ENCODE measurements at regions not wholly inside any gene's neighbourhood (a gene's known extent, or its start where the extent isn't known, plus 50 kb on each side); places are given as distances from the start of the nearest gene placed in this dataset.

GRCh38 chr6:169904051-169904922 lies 152.9 kb downstream of the ERMARD start:
- H3K27me3 ChIP-seq: no peaks in the 10 kb centered on the region
- TF ChIP-seq, protein P1, sequence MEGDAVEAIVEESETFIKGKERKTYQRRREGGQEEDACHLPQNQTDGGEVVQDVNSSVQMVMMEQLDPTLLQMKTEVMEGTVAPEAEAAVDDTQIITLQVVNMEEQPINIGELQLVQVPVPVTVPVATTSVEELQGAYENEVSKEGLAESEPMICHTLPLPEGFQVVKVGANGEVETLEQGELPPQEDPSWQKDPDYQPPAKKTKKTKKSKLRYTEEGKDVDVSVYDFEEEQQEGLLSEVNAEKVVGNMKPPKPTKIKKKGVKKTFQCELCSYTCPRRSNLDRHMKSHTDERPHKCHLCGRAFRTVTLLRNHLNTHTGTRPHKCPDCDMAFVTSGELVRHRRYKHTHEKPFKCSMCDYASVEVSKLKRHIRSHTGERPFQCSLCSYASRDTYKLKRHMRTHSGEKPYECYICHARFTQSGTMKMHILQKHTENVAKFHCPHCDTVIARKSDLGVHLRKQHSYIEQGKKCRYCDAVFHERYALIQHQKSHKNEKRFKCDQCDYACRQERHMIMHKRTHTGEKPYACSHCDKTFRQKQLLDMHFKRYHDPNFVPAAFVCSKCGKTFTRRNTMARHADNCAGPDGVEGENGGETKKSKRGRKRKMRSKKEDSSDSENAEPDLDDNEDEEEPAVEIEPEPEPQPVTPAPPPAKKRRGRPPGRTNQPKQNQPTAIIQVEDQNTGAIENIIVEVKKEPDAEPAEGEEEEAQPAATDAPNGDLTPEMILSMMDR (IDR thresholded peaks at IDR 0.05): no peak
- TF ChIP-seq POLR2A (IDR thresholded peaks at IDR 0.05): no peak
- H3K9me3 ChIP-seq: no peaks in the 10 kb centered on the region
- H3K27ac ChIP-seq: no peak overlapping the region
- H3K36me3 ChIP-seq: no peaks in the 10 kb centered on the region
- H3K4me1 ChIP-seq: peaks cover 0 to 27% (median 19%) of the 10 kb centered on the region in 3 donors
- WGBS, 2 donors: 65 to 83% methylated on average over 12 to 16 of the region's 18 CpGs
- no peak overlapping the region for H3K4me3 ChIP-seq
- intact Hi-C loops (cut with DNase I): no loop called here
- DNase-seq: no peak

DNA sequence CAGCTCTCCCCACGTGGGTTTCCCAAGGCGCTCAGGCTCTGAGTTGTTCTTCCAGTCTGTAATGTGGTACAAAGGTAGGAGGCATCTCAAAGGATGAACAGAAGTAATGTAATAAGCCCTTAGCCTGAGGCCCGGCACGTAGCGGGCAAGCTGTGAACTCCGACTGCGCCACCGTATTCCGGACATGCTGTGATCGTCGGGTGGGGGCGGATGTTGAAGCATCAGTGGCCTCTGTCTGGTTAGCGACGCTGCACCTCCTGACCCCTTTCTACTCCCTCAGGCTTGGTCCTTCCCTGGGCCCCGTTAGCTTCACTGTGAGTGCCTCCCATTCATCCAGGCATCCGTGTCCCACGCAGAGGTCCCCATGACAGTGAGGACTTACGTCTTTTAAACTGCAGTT lies 151.7 kb downstream of the ERMARD start:
- 93 to 97% methylated on average over 10 to 11 of the region's 18 CpGs for WGBS, 2 donors
- DNase-seq: no peak
- peaks cover 0 to 27% (median 19%) of the 10 kb centered on the region in 3 donors for H3K4me1 ChIP-seq
- TF ChIP-seq, protein P1 (IDR thresholded peaks at IDR 0.05): no peak
- no peak for TF ChIP-seq POLR2A (IDR thresholded peaks at IDR 0.05)
- no peak overlapping the region for H3K4me3 ChIP-seq
- intact Hi-C loops (cut with DNase I): no loop called here
- H3K27me3 ChIP-seq: no peaks in the 10 kb centered on the region
- no peaks in the 10 kb centered on the region for H3K36me3 ChIP-seq
- no peak overlapping the region for H3K27ac ChIP-seq
- H3K9me3 ChIP-seq: no peaks in the 10 kb centered on the region

- Histone ChIP-seq H3K36me3 (no peaks in the 10 kb centered on the region), H3K4me3 (no peak overlapping the region), H3K27me3 (no peaks in the 10 kb centered on the region), H3K4me1 (peaks cover 0 to 27% (median 19%) of the 10 kb centered on the region in 3 donors), H3K9me3 (no peaks in the 10 kb centered on the region), H3K27ac (no peak overlapping the region)
- DNase-seq: no peak
- TF ChIP-seq, protein P1 (IDR thresholded peaks at IDR 0.05): no peak
- no peak for TF ChIP-seq POLR2A (IDR thresholded peaks at IDR 0.05)
- 87 to 96% methylated on average over 8 to 9 of the region's 10 CpGs for WGBS, 2 donors
- intact Hi-C loops (cut with DNase I): no loop called here
Measured at GRCh38 chr6:169902604-169903003, 151.2 kb downstream of the ERMARD start.

DNA sequence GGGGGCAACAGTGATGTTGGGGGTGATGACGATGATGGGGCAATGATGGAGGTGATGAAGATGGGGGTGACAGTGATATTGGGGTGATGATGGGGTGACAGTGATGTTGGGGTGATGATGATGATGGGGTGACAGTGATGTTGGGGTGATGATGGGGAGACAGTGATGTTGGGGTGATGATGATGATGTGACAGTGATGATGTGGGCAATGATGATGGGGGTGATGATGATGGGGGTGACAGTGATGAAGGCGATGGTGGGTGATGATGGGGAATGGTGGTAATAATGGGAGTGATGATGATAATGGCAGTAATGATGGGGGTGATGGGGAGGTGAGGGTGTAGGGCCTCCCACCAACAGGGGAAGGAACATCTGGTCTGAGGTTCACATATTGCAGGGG lies 150.6 kb downstream of the ERMARD start:
- Histone ChIP-seq H3K36me3 (no peaks in the 10 kb centered on the region), H3K27me3 (no peaks in the 10 kb centered on the region), H3K4me1 (peaks cover 0 to 27% (median 19%) of the 10 kb centered on the region in 3 donors), H3K9me3 (no peaks in the 10 kb centered on the region), H3K27ac (no peak overlapping the region), H3K4me3 (no peak overlapping the region)
- 95 to 98% methylated on average over 2 of the region's 2 CpGs for WGBS, 2 donors
- TF ChIP-seq, protein P1 (IDR thresholded peaks at IDR 0.05): no peak
- TF ChIP-seq POLR2A (IDR thresholded peaks at IDR 0.05): no peak
- intact Hi-C loops (cut with DNase I): no loop called here
- no peak for DNase-seq

DNA sequence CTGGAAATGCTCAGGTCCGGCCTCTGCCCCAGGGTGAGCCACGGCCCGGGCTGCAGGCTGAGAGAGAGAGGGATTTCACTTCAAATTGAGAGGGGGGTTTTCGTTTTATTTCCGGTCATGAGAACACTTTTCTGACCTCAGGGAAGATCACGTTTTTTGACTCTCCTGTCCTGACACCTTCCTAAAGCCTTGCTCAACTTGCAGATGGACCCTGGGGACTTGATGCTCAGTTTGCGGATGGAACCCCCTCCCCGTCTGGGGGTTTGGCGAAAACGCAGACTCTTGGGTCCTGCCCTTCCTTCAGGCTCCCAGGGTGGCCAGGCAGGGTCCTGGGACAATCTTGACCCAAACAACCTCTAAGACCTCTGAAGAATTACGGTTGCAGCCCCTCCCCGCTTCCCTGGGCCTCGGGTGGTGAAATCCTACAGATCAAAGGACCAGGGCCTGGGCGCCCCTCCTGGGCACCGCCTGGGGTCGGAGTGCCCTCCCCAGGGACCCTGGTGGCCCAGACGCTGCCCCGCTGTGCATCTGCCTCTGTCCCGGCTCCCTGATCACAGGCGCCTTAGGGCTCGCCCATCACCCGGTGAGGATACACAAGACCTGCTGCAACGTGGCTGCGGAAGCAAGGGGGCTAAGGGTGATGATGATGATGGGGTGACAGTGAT lies 148.2 kb downstream of the ERMARD start:
- Histone ChIP-seq H3K4me1 (peaks cover 0 to 2% (median 2%) of the 10 kb centered on the region in 3 donors), H3K4me3 (no peak overlapping the region), H3K27ac (no peak overlapping the region), H3K27me3 (no peaks in the 10 kb centered on the region), H3K9me3 (no peaks in the 10 kb centered on the region), H3K36me3 (no peaks in the 10 kb centered on the region)
- intact Hi-C loops (cut with DNase I): no loop called here
- no peak for DNase-seq
- WGBS, 2 donors: 63 to 65% methylated on average over 9 to 16 of the region's 24 CpGs
- no peak for TF ChIP-seq POLR2A (IDR thresholded peaks at IDR 0.05)
- TF ChIP-seq, protein P1 (IDR thresholded peaks at IDR 0.05): no peak
